Smooth muscle cell (in vitro differentiated cells): ENCODE measurements at regions not wholly inside any gene's neighbourhood (a gene's known extent, or its start where the extent isn't known, plus 50 kb on each side); places are given as distances from the start of the nearest gene placed in this dataset.

Experiments
- DNase-seq: peaks from one replicate; lab custom pipeline; 2025; ENCODE audit not compliant: unreplicated experiment; lab: John Stamatoyannopoulos, UW
- H2AFZ ChIP-seq: fragments of 200-600 bp; sonication (generic); 2 replicates; pipeline ENCODE4 v1.6.0; 2016; ENCODE audit warnings: antibody characterized with exemption, low read depth, mild to moderate bottlenecking
- H3F3A ChIP-seq: fragments of 200-600 bp; sonication (generic); 2 replicates; pipeline ENCODE4 v1.6.0; 2017; ENCODE audit warnings: antibody characterized with exemption, low read depth
- H3K27ac ChIP-seq: fragments of 200-600 bp; sonication (generic); 2 replicates; pipeline ENCODE4 v1.5.1; 2016; ENCODE audit warnings: low read depth, mild to moderate bottlenecking
- H3K27me3 ChIP-seq: fragments of 200-600 bp; sonication (generic); 2 replicates; pipeline ENCODE4 v1.6.1; 2016; ENCODE audit warnings: low read depth, mild to moderate bottlenecking
- H3K36me3 ChIP-seq: fragments of 200-600 bp; sonication (generic); 2 replicates; pipeline ENCODE4 v1.5.1; 2016; ENCODE audit warnings: low read depth
- H3K4me1 ChIP-seq: fragments of 200-600 bp; sonication (generic); 2 replicates; pipeline ENCODE4 v1.5.1; 2016; ENCODE audit warnings: low read depth
- H3K4me2 ChIP-seq: fragments of 200-600 bp; sonication (generic); 2 replicates; pipeline ENCODE4 v1.6.0; 2016; ENCODE audit warnings: mild to moderate bottlenecking
- H3K4me3 ChIP-seq: fragments of 200-600 bp; sonication (generic); 2 replicates; pipeline ENCODE4 v1.5.1; 2016; ENCODE audit warnings: mild to moderate bottlenecking
- H3K79me2 ChIP-seq: fragments of 200-600 bp; sonication (generic); 2 replicates; pipeline ENCODE4 v1.6.0; 2016; ENCODE audit warnings: low read depth, mild to moderate bottlenecking
- H3K9ac ChIP-seq: fragments of 200-600 bp; sonication (generic); 2 replicates; pipeline ENCODE4 v1.6.0; 2016; ENCODE audit warnings: low read depth
- H3K9me3 ChIP-seq: fragments of 200-600 bp; sonication (generic); replicated peaks from 2 replicates; pipeline ENCODE4 v1.5.1; 2016; ENCODE audit warnings: low read depth
- H4K20me1 ChIP-seq: fragments of 200-600 bp; sonication (generic); 2 replicates; pipeline ENCODE4 v1.6.0; 2016; ENCODE audit warnings: low read depth
- WGBS: methylation state at CpG from one replicate; pipeline ENCODE4 v1.1.7; 2016; ENCODE audit warnings: low lambda C conversion rate; 5-methylcytosine and 5-hydroxymethylcytosine counted together
- TF ChIP-seq, protein P1 (sequence below): fragments of 200-600 bp; sonication (generic); IDR thresholded peaks from 2 replicates; pipeline ENCODE4 v1.5.1; 2017; ENCODE audit warnings: borderline replicate concordance, mild to moderate bottlenecking, antibody characterized with exemption; ENCODE audit not compliant: insufficient read depth, poor library complexity, severe bottlenecking

DNA sequence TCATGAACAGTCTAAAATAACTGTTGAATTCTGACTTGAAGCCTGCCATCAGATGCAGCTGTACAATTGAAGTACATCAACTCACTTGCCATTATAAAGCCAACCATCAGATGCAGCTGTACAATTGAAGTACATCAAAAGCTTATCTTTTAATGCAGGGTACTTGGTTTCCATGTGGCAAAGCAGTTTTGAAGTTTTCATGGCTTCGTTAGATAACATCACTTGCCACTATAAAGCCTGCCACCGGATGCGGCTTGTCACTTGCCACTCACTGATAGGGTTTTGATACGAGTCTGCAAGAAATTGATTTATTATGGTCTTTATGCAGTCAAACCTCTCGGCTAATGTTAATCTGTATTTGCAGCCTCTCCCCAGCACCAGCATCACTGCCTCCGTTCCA, 1605.8 kb downstream of the SUCLG1 start:
- no peaks in the 10 kb centered on the region for H3K9me3 ChIP-seq
- 85% methylated on average over 6 of the region's 6 CpGs for WGBS
- no peaks in the 10 kb centered on the region for H4K20me1 ChIP-seq
- H3K79me2 ChIP-seq = no peaks in the 10 kb centered on the region
- DNase-seq = no peak
- H3K27ac ChIP-seq = no peak overlapping the region
- TF ChIP-seq, protein P1, sequence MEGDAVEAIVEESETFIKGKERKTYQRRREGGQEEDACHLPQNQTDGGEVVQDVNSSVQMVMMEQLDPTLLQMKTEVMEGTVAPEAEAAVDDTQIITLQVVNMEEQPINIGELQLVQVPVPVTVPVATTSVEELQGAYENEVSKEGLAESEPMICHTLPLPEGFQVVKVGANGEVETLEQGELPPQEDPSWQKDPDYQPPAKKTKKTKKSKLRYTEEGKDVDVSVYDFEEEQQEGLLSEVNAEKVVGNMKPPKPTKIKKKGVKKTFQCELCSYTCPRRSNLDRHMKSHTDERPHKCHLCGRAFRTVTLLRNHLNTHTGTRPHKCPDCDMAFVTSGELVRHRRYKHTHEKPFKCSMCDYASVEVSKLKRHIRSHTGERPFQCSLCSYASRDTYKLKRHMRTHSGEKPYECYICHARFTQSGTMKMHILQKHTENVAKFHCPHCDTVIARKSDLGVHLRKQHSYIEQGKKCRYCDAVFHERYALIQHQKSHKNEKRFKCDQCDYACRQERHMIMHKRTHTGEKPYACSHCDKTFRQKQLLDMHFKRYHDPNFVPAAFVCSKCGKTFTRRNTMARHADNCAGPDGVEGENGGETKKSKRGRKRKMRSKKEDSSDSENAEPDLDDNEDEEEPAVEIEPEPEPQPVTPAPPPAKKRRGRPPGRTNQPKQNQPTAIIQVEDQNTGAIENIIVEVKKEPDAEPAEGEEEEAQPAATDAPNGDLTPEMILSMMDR = no peak
- H3K36me3 ChIP-seq = no peaks in the 10 kb centered on the region
- no peak overlapping the region for H3K4me2 ChIP-seq
- no peaks in the 10 kb centered on the region for H3F3A ChIP-seq
- H3K9ac ChIP-seq = no peak overlapping the region
- H3K27me3 ChIP-seq = no peaks in the 10 kb centered on the region
- no peaks in the 10 kb centered on the region for H3K4me1 ChIP-seq
- H2AFZ ChIP-seq = no peak overlapping the region
- H3K4me3 ChIP-seq = no peak overlapping the region

DNA sequence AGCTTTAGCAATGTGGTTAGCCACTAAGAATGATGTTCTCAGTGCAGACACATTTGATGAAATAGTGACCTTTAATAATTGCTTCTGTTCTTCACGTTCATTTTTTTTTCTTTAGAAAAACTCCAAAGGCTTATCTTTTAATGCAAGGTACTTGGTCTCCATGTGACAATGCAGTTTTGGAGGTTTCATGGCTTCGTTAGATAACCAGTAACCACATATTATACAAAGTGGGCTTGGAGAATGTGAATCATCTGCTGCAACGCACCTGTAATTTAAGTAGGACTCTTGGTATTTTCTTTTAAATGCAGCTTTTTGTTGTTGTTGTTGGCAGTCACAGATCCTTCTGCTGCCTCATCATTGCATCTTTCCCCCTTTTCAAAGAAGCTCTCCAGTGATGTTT, 1606.3 kb downstream of the SUCLG1 start:
- Histone ChIP-seq H3K9me3 (no peaks in the 10 kb centered on the region), H3K36me3 (no peaks in the 10 kb centered on the region), H3K27ac (no peak overlapping the region), H3K9ac (no peak overlapping the region), H3K4me2 (no peak overlapping the region), H3K4me3 (no peak overlapping the region), H3F3A (no peaks in the 10 kb centered on the region), H3K4me1 (no peaks in the 10 kb centered on the region), H3K79me2 (no peaks in the 10 kb centered on the region), H4K20me1 (no peaks in the 10 kb centered on the region), H3K27me3 (no peaks in the 10 kb centered on the region), H2AFZ (no peak overlapping the region)
- WGBS = 76% methylated on average over 3 of the region's 3 CpGs
- TF ChIP-seq, protein P1 = no peak
- no peak for DNase-seq

DNA sequence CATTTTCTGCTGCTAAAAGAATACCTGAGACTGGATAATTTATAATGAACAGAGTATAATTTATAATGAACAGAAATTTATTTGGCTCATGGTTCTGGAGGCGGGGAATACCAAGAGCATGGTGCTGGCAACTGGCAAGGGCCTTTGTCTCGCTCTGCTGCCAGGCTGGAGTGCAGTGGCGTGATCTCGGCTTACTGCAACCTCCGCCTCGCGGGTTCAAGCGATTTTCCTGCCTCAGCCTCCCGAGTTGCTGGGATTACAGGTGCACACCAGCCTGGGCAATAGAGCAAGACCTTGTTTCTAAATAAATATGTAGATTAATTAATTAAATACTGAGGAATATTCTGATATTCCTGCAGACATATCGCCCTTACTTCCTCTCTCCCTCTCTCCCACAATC, 1610.8 kb downstream of the SUCLG1 start:
- H3K27me3 ChIP-seq = no peaks in the 10 kb centered on the region
- no peak overlapping the region for H3K4me2 ChIP-seq
- H3F3A ChIP-seq = no peaks in the 10 kb centered on the region
- H3K9ac ChIP-seq = no peak overlapping the region
- H3K27ac ChIP-seq = no peak overlapping the region
- H3K9me3 ChIP-seq = no peaks in the 10 kb centered on the region
- no peak for DNase-seq
- no peaks in the 10 kb centered on the region for H3K4me1 ChIP-seq
- TF ChIP-seq, protein P1 = no peak
- no peak overlapping the region for H3K4me3 ChIP-seq
- no peak overlapping the region for H2AFZ ChIP-seq
- H4K20me1 ChIP-seq = no peaks in the 10 kb centered on the region
- 94% methylated on average over 10 of the region's 10 CpGs for WGBS
- H3K36me3 ChIP-seq = no peaks in the 10 kb centered on the region
- H3K79me2 ChIP-seq = no peaks in the 10 kb centered on the region

DNA sequence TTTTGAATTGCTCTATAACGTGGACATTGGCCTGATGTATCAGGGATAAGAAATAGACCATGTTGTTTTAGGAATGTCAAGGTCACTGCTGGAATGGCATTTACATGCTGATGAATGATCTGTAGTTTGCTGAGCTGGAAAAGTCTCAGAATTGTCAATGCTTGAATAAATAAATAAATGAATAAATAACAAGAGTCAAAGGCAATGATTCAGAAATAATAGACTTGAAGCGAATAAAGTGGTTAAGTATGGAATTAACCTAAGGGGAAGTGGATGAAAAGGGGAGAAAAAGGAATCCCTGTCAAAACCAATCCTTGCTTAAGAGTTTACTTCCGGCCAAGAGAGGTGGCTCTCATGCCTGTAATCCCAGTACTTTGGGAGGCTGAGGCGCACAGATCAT, 1620.0 kb downstream of the SUCLG1 start:
- WGBS = 91% methylated on average over 4 of the region's 4 CpGs
- no peaks in the 10 kb centered on the region for H3K27me3 ChIP-seq
- DNase-seq = no peak
- no peaks in the 10 kb centered on the region for H3K79me2 ChIP-seq
- no peak overlapping the region for H2AFZ ChIP-seq
- H3K36me3 ChIP-seq = no peaks in the 10 kb centered on the region
- H4K20me1 ChIP-seq = no peaks in the 10 kb centered on the region
- H3K27ac ChIP-seq = no peak overlapping the region
- H3K9ac ChIP-seq = no peak overlapping the region
- no peak overlapping the region for H3K4me2 ChIP-seq
- no peak overlapping the region for H3K4me3 ChIP-seq
- peaks cover 5% of the 10 kb centered on the region for H3K4me1 ChIP-seq
- TF ChIP-seq, protein P1 = no peak
- no peaks in the 10 kb centered on the region for H3K9me3 ChIP-seq
- no peaks in the 10 kb centered on the region for H3F3A ChIP-seq
